Pancreas (tissue), 10 donors: ENCODE measurements at regions not wholly inside any gene's neighbourhood (a gene's known extent, or its start where the extent isn't known, plus 50 kb on each side); places are given as distances from the start of the nearest gene placed in this dataset.

Experiments used
- ATAC-seq, 4 donors: fragments of 200-7000 bp; cut with Tn5 transposase; one replicate each; pipeline versions ENCODE4 v1.8.0 to v1.9.1; 2020; ENCODE audit warnings: mild to moderate bottlenecking in 4 of 4, moderate library complexity in 4 of 4
- DNase-seq, 6 donors: peaks; one replicate each; pipeline ENCODE4 v3.0.0-alpha.2; 2020
- FAIRE-seq: peaks from 2 replicates; lab custom pipeline; 2012; peaks lifted over from hg19 to GRCh38; lab: Jason Lieb, UNC
- H3K27ac ChIP-seq, 4 donors: fragments of 200-600 bp; sonication (generic); 1 replicate in 3 of 4; 2 replicates in 1 of 4; pipeline versions ENCODE4 v1.5.0 to v1.8.0; 2020
- H3K27me3 ChIP-seq, 4 donors: fragments of 200-600 bp; one replicate each; pipeline ENCODE4 v1.8.0; 2021
- H3K36me3 ChIP-seq, 3 donors: fragments of 200-600 bp; sonication (generic) in 1 of 3; one replicate each; pipeline versions ENCODE4 v1.5.0 to v1.8.0; 2020 to 2021
- H3K4me1 ChIP-seq, 3 donors: fragments of 200-600 bp; one replicate each; pipeline ENCODE4 v1.8.0; 2021
- H3K4me3 ChIP-seq, 4 donors: fragments of 200-600 bp; sonication (generic) in 2 of 4; one replicate each; pipeline versions ENCODE4 v1.5.0 to v1.8.0; 2020 to 2021
- H3K9me3 ChIP-seq, 4 donors: fragments of 200-600 bp; one replicate each; pipeline ENCODE4 v1.8.0; 2021
- CTCF ChIP-seq, 4 donors: fragments of 200-600 bp; sonication (generic) in 3 of 4; IDR thresholded peaks; one replicate each; pipeline versions ENCODE4 v1.5.0 to v1.8.0; 2021; ENCODE audit warnings: antibody characterized with exemption in 4 of 4
- WGBS, 2 donors: extraction: QIAGEN DNeasy Blood & Tissue Kit; methylation state at CpG; one replicate each; pipeline ENCODE4 v1.1.7; 2013; 5-methylcytosine and 5-hydroxymethylcytosine counted together
- intact Hi-C, 3 donors: fragments of 100-400 bp; cut with DNase I; formaldehyde crosslinking; loops; one replicate each; pipeline versions ENCODE4 v1.11.1 to v1.14.2; 2022
- donor health status: healthy with polysubstance abuse.
- donor health status: DM: no; HTN: no; CAD: no; lungs with moderate emphysema.
- donor health status: DM: no; HTN: no; CAD: no.
- donor health status: control.
- donor health status: control.
- donor health status: Bipolar disorder and iron deficiency.
- donor health status: DM: yes; HTN: yes; CAD: no.
- donor health status: DM: no; HTN: no; CAD: no.
- donor health status: DM: no; HTN: no; CAD: no.
- donor health status: DM: yes; HTN: yes; CAD: no.

- ATAC-seq (peak in 1 of 4 donors; percentile 18), FAIRE-seq (no peak)
These were observed 605.0 kb upstream of the CADM1 start for GRCh38 chr11:116109228-116109627.

DNA sequence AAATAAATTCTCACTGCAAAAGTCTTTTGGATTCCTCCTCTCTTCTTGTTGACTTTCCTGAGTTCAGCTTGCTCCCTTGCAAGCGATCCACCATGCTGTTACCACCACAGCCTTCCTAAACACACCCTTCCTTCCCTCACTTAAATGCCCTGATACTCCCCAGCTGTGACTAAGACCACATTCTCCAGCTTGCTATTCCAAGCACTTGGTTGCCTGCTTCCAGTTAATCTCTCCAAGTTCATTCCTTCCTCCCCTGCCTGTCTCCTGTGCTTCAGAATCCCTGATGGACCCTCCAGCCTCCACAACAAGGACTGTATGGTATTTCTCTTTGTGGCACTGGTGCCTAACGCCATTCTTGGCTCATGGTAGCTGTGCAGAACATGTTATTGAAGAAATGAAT lies 603.9 kb upstream of the CADM1 start:
- H3K9me3 ChIP-seq, result no peaks in the 10 kb centered on the region
- H3K27ac ChIP-seq, result no peak overlapping the region
- ATAC-seq (no peak), DNase-seq (no peak), FAIRE-seq (no peak)
- intact Hi-C loops, result no loop called here
- TF ChIP-seq CTCF (IDR thresholded peaks at IDR 0.05), result no peak
- 48 to 49% methylated on average over 2 of the region's 2 CpGs for WGBS, 2 donors
- no peaks in the 10 kb centered on the region for H3K36me3 ChIP-seq
- no peak overlapping the region for H3K4me3 ChIP-seq
- no peaks in the 10 kb centered on the region for H3K27me3 ChIP-seq
- no peaks in the 10 kb centered on the region for H3K4me1 ChIP-seq

More at GRCh38 chr11:116109228-116109627, 605.0 kb upstream of the CADM1 start:
- Histone ChIP-seq H3K9me3 (no peaks in the 10 kb centered on the region), H3K27ac (no peak overlapping the region), H3K36me3 (no peaks in the 10 kb centered on the region), H3K4me1 (no peaks in the 10 kb centered on the region), H3K4me3 (no peak overlapping the region), H3K27me3 (no peaks in the 10 kb centered on the region)
- WGBS, 2 donors, result 73 to 85% methylated on average over 5 of the region's 5 CpGs
- DNase-seq, result no peak
- TF ChIP-seq CTCF (IDR thresholded peaks at IDR 0.05), result no peak
- intact Hi-C loops, result no loop called here

- H3K9me3 ChIP-seq, result no peaks in the 10 kb centered on the region
- no peak for FAIRE-seq
- H3K27ac ChIP-seq, result no peak overlapping the region
- no peak overlapping the region for H3K4me3 ChIP-seq
- no peak for ATAC-seq
- DNase-seq, result no peak
- no peaks in the 10 kb centered on the region for H3K27me3 ChIP-seq
- H3K4me1 ChIP-seq, result no peaks in the 10 kb centered on the region
- no peaks in the 10 kb centered on the region for H3K36me3 ChIP-seq
- intact Hi-C loops, result no loop called here
- 51 to 66% methylated on average over 3 of the region's 3 CpGs for WGBS, 2 donors
- TF ChIP-seq CTCF (IDR thresholded peaks at IDR 0.05), result no peak
These were observed 603.0 kb upstream of the CADM1 start for GRCh38 chr11:116107229-116107628.

- no peaks in the 10 kb centered on the region for H3K36me3 ChIP-seq
- no peak for DNase-seq
- no peaks in the 10 kb centered on the region for H3K27me3 ChIP-seq
- H3K4me1 ChIP-seq, result no peaks in the 10 kb centered on the region
- 64 to 71% methylated on average over 4 of the region's 4 CpGs for WGBS, 2 donors
- intact Hi-C loops, result no loop called here
- no peak for TF ChIP-seq CTCF (IDR thresholded peaks at IDR 0.05)
- H3K27ac ChIP-seq, result no peak overlapping the region
- H3K9me3 ChIP-seq, result no peaks in the 10 kb centered on the region
- H3K4me3 ChIP-seq, result no peak overlapping the region
- FAIRE-seq, result no peak
- no peak for ATAC-seq
These were observed 600.4 kb upstream of the CADM1 start for GRCh38 chr11:116104498-116105174.

DNA sequence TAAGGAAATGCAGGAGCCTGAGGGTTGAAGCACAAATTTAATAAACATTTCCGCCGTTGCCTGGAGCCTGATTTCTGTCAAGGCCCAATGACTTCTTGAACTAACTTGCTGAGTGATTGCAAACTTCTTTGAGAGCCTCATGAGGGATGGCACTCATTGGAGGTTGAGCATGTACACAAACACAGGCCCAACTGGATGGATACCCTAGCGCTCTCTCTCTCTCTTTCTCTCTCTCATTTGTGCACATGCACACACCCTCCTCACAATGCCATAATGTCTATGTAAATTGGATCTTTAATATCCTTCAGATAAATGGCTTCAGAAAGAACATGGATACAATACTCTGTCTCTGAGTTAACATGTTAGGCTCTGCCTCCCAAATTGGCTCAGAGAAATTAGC lies 597.7 kb upstream of the CADM1 start:
- FAIRE-seq, result no peak
- intact Hi-C loops, result no loop called here

More for the DNA sequence above, 597.7 kb upstream of the CADM1 start:
- DNase-seq (no peak), ATAC-seq (no peak)
- H3K27me3 ChIP-seq, result no peaks in the 10 kb centered on the region
- H3K4me1 ChIP-seq, result no peaks in the 10 kb centered on the region
- no peaks in the 10 kb centered on the region for H3K9me3 ChIP-seq
- H3K4me3 ChIP-seq, result no peak overlapping the region
- no peak for TF ChIP-seq CTCF (IDR thresholded peaks at IDR 0.05)
- WGBS, 2 donors, result 76 to 78% methylated on average over 3 of the region's 3 CpGs
- H3K36me3 ChIP-seq, result no peaks in the 10 kb centered on the region
- H3K27ac ChIP-seq, result no peak overlapping the region
